Neutrophil (primary cell): ENCODE measurements at regions not wholly inside any gene's neighbourhood (a gene's known extent, or its start where the extent isn't known, plus 50 kb on each side); places are given as distances from the start of the nearest gene placed in this dataset.

ENCODE experiments used
- H3K27ac ChIP-seq: fragments of 200-600 bp; sonication (generic); 2 replicates; pipeline ENCODE4 v1.5.1; 2016; ENCODE audit warnings: mild to moderate bottlenecking, moderate library complexity
- H3K27me3 ChIP-seq: fragments of 200-600 bp; sonication (generic); 2 replicates; pipeline ENCODE4 v1.6.0; 2016; ENCODE audit warnings: mild to moderate bottlenecking
- H3K36me3 ChIP-seq: fragments of 200-600 bp; sonication (generic); 2 replicates; pipeline ENCODE4 v1.5.1; 2017
- H3K4me1 ChIP-seq, 2 experiments: fragments of 200-600 bp in 1 of 2; sonication (generic) in 1 of 2; 1 replicate in 1 of 2; 2 replicates in 1 of 2; pipeline versions ENCODE4 v1.5.1 to v1.6.1; 2013 to 2016; ENCODE audit warnings: low read depth in 1 of 2, low read length in 1 of 2, mild to moderate bottlenecking in 1 of 2, moderate library complexity in 1 of 2; ENCODE audit not compliant: control insufficient read depth in 1 of 2, insufficient read depth in 1 of 2
- H3K4me3 ChIP-seq, 2 experiments: fragments of 200-600 bp in 1 of 2; sonication (generic) in 1 of 2; 1 replicate in 1 of 2; 2 replicates in 1 of 2; pipeline ENCODE4 v1.5.1; 2013 to 2016; ENCODE audit warnings: low read depth in 1 of 2, low read length in 1 of 2, mild to moderate bottlenecking in 1 of 2, moderate library complexity in 1 of 2
- H3K9me3 ChIP-seq: fragments of 200-600 bp; sonication (generic); 2 replicates; pipeline ENCODE4 v1.5.1; 2016
- CTCF ChIP-seq: fragments of 200-600 bp; sonication (generic); IDR thresholded peaks from 2 replicates; pipeline ENCODE4 v1.5.1; 2016; ENCODE audit warnings: antibody characterized with exemption

GRCh38 chr6:149250951-149251350 is 66.6 kb upstream of the TAB2 start:
- H3K9me3 ChIP-seq: no peaks in the 10 kb centered on the region
- no peak overlapping the region for H3K4me3 ChIP-seq
- H3K27me3 ChIP-seq: no peaks in the 10 kb centered on the region
- TF ChIP-seq CTCF: no peak
- H3K27ac ChIP-seq: peak overlapping the region; percentile 77
- H3K4me1 ChIP-seq: peaks cover 48 to 64% of the 10 kb centered on the region in 2 experiments
- H3K36me3 ChIP-seq: no peaks in the 10 kb centered on the region

DNA sequence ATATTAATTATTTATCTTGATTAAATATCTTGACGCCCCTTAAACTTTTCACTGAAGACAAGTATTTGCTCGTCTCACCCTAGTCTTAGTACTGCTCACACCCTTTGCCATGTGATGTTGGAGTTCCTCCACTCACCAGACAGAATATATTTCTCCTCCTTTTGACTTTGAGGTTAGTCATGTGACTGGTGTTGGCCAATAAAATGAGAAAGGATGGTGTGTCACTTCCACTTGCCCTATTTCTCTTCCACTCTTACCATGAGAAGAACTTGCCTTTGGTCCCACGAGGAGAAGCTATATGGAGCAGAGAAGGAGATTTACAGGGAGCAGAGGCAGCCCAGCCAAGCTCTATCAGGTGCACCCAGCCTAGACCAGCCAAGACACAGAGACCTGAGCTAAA is 64.9 kb upstream of the TAB2 start:
- H3K4me3 ChIP-seq: no peak overlapping the region
- no peaks in the 10 kb centered on the region for H3K36me3 ChIP-seq
- TF ChIP-seq CTCF: no peak
- H3K27me3 ChIP-seq: no peaks in the 10 kb centered on the region
- H3K4me1 ChIP-seq: peaks cover 36 to 53% of the 10 kb centered on the region in 2 experiments
- peak overlapping the region; percentile 30 for H3K27ac ChIP-seq
- no peaks in the 10 kb centered on the region for H3K9me3 ChIP-seq

DNA sequence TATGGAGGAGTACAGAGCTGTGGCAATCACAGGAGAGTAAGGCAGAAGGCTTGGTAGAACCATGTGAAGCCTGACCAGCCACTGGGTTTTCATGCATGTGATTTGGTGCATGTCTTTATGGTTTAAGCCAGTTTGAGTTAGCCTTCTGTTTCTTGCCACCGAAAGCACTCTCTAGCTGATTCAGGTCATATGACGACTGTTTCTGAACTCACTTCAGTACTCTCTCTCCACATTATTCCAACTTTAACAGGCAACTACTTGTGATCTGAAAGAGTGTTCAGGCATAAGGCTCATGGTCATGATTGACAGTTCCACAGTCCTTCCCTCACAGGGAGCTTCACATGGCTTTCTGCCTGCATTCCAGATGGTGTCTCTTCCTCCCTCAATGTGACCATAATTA is 63.3 kb upstream of the TAB2 start:
- no peak overlapping the region for H3K4me3 ChIP-seq
- H3K36me3 ChIP-seq: no peaks in the 10 kb centered on the region
- TF ChIP-seq CTCF: no peak
- H3K27me3 ChIP-seq: no peaks in the 10 kb centered on the region
- no peak overlapping the region for H3K27ac ChIP-seq
- H3K4me1 ChIP-seq: peaks cover 25 to 39% of the 10 kb centered on the region in 2 experiments
- H3K9me3 ChIP-seq: no peaks in the 10 kb centered on the region

DNA sequence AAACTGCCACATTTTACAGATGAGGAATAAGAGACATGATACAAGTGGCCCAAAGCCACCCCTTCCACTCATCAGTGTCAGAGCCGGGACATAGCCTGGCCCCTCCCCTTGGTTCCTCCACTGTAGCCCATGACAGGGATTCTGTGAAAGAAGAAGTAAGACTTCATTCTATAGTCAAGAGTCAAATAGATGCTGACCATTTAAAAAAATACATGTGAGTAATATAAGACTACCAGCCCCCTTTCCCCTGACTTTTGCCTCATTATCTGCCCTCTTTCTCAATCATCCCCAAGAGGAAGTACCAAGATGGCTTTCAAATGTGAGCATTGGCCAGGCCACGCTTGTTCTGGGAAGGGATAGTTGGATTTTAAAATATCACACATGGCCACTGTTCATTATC is 57.8 kb upstream of the TAB2 start:
- no peak overlapping the region for H3K4me3 ChIP-seq
- no peaks in the 10 kb centered on the region for H3K27me3 ChIP-seq
- no peaks in the 10 kb centered on the region for H3K9me3 ChIP-seq
- peak overlapping the region; percentile 57 for H3K27ac ChIP-seq
- peaks cover 17 to 26% of the 10 kb centered on the region in 2 experiments for H3K4me1 ChIP-seq
- H3K36me3 ChIP-seq: no peaks in the 10 kb centered on the region
- TF ChIP-seq CTCF: no peak

GRCh38 chr6:149260214-149260874 is 57.2 kb upstream of the TAB2 start:
- Histone ChIP-seq H3K36me3 (no peaks in the 10 kb centered on the region), H3K9me3 (no peaks in the 10 kb centered on the region), H3K4me3 (no peak overlapping the region), H3K4me1 (peaks cover 17 to 26% of the 10 kb centered on the region in 2 experiments), H3K27ac (peak overlapping the region; percentile 57), H3K27me3 (no peaks in the 10 kb centered on the region)
- TF ChIP-seq CTCF: no peak
